MCF 10A (cell line): ENCODE measurements at regions not wholly inside any gene's neighbourhood (a gene's known extent, or its start where the extent isn't known, plus 50 kb on each side); places are given as distances from the start of the nearest gene placed in this dataset.

ENCODE experiments used
- BruUV-seq: library from RNA; stranded (reverse); fragments of 400-500 nt; replicated peaks from 2 replicates; lab custom pipeline; 2021; lab: Mats Ljungman, UMichigan
- CTCF ChIA-PET: fragments of 300-600 bp; sonication (Branson Sonifier 250); formaldehyde crosslinking; extraction: SDS; loops from one replicate; lab custom pipeline; 2021; ENCODE audit warnings: antibody characterized with exemption, inconsistent platforms; lab: Yijun Ruan, JAX
- POLR2A ChIA-PET: fragments of 300-600, 350-650 bp; sonication (Branson Sonifier 250); formaldehyde crosslinking; extraction: SDS; loops from one replicate; lab custom pipeline; 2020; ENCODE audit warnings: antibody characterized with exemption, inconsistent platforms; lab: Yijun Ruan, JAX
- DNase-seq: peaks from one replicate; pipeline ENCODE4 v3.0.0-alpha.2; 2018; ENCODE audit not compliant: unreplicated experiment
- H3K27ac Mint-ChIP-seq: one replicate; pipeline ENCODE4 v1.8.0; 2022; ENCODE audit warnings: mild to moderate bottlenecking, low read depth, mixed read lengths; ENCODE audit not compliant: unreplicated experiment
- H3K27me3 Mint-ChIP-seq: one replicate; pipeline ENCODE4 v1.8.0; 2022; ENCODE audit warnings: mixed read lengths; ENCODE audit not compliant: insufficient read depth, unreplicated experiment
- H3K36me3 Mint-ChIP-seq: one replicate; pipeline ENCODE4 v1.8.0; 2022; ENCODE audit warnings: mild to moderate bottlenecking, moderate library complexity, mixed read lengths; ENCODE audit not compliant: insufficient read depth, unreplicated experiment
- H3K4me1 Mint-ChIP-seq: one replicate; pipeline ENCODE4 v1.8.0; 2022; ENCODE audit warnings: mixed read lengths; ENCODE audit not compliant: insufficient read depth, unreplicated experiment
- H3K4me3 Mint-ChIP-seq: one replicate; pipeline ENCODE4 v1.8.0; 2022; ENCODE audit warnings: mild to moderate bottlenecking, moderate library complexity, mixed read lengths; ENCODE audit not compliant: unreplicated experiment
- H3K9me3 Mint-ChIP-seq: one replicate; pipeline ENCODE4 v1.8.0; 2022; ENCODE audit warnings: mixed read lengths; ENCODE audit not compliant: unreplicated experiment
- intact Hi-C: fragments of 100-400 bp; cut with micrococcal nuclease; formaldehyde crosslinking; loops from 2 replicates; pipeline ENCODE4 v1.14.1; 2022
- TF ChIP-seq, protein P1 (sequence below): fragments of 200-600 bp; IDR thresholded peaks from one replicate; pipeline ENCODE4 v1.8.0; 2022; ENCODE audit warnings: antibody characterized with exemption, mild to moderate bottlenecking; ENCODE audit not compliant: unreplicated experiment

DNA sequence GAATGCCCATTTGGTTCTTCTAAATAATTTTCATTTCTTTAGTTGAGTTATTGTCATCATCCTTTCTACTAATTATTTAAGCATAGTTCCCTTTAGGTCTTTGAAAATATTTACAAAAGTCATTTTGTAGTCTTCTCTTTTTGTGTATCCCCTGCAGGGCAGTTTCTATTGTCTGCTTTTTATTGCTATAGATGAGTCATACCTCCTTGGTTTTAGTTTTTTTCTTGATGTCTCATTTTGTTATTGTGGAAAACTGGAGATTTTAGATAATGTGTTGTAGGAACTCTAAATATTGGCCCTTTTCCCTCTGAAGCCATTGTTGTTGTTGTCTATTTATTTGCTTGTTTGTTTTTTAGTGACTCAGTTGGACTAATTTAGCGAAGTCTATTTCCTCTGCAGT, 387.9 kb downstream of the NUF2 start:
- H3K9me3 Mint-ChIP-seq = peaks cover 9% of the 10 kb centered on the region
- H3K27ac Mint-ChIP-seq = no peak overlapping the region
- no TSS peak for BruUV-seq
- ChIA-PET POLR2A (no interaction called here), CTCF (interaction anchor here (0.7 kb wide), 1 partner anchor 430 kb away, joined by 3 read pairs; no protein-coding TSS in a partner anchor)
- H3K4me1 Mint-ChIP-seq = no peaks in the 10 kb centered on the region
- H3K4me3 Mint-ChIP-seq = no peak overlapping the region
- intact Hi-C loops = loop anchor here (10.0 kb wide), 1 partner anchor 295 kb away; no protein-coding TSS in a partner anchor
- DNase-seq = peak; percentile 36
- no peaks in the 10 kb centered on the region for H3K27me3 Mint-ChIP-seq
- no peaks in the 10 kb centered on the region for H3K36me3 Mint-ChIP-seq
- TF ChIP-seq, protein P1, sequence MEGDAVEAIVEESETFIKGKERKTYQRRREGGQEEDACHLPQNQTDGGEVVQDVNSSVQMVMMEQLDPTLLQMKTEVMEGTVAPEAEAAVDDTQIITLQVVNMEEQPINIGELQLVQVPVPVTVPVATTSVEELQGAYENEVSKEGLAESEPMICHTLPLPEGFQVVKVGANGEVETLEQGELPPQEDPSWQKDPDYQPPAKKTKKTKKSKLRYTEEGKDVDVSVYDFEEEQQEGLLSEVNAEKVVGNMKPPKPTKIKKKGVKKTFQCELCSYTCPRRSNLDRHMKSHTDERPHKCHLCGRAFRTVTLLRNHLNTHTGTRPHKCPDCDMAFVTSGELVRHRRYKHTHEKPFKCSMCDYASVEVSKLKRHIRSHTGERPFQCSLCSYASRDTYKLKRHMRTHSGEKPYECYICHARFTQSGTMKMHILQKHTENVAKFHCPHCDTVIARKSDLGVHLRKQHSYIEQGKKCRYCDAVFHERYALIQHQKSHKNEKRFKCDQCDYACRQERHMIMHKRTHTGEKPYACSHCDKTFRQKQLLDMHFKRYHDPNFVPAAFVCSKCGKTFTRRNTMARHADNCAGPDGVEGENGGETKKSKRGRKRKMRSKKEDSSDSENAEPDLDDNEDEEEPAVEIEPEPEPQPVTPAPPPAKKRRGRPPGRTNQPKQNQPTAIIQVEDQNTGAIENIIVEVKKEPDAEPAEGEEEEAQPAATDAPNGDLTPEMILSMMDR = no peak

DNA sequence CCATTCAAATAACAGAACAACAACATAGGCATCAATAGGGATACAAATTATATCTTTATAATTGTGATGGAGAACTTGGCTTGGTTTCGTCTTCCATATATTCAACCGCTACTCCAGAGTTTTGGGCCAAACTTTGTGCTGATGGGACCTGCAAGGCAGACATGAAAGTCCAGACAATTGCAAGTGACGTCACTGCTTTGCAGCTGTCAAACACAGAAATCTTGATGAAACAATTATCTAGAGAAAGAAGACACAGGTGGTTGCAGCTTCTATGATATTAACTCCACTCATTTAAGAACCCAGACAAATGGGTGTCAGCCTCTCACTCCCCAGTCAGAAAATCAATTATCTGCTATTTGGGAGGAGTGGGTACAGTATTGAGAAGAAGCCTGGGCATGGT, 390.6 kb downstream of the NUF2 start:
- CTCF ChIA-PET = interaction anchor here (0.9 kb wide), 1 partner anchor 89 kb away, joined by 3 read pairs; no protein-coding TSS in a partner anchor

DNA sequence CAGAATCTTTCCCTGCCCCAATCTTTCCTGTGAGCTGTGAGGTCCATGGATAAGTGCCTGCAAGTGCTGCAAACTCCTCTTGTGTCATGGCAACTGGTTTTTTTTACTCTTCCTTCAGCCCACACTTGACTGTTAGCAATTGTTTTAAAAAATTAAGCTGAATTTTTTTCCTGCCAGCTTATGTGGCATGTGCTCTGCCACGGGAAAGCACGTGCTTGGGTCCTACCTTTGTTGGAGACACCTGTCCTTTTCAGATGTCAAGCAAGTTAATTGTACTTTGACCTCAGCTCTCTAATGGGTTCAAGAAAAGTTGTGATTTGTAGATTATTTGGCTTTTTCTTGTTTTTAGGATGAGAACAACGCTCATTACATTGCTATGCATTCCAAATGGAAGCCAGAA, 398.5 kb downstream of the NUF2 start:
- no TSS peak for BruUV-seq
- Mint-ChIP-seq H3K4me3 (no peak overlapping the region), H3K4me1 (no peaks in the 10 kb centered on the region), H3K27me3 (no peaks in the 10 kb centered on the region), H3K27ac (no peak overlapping the region), H3K9me3 (peaks cover 22% of the 10 kb centered on the region), H3K36me3 (no peaks in the 10 kb centered on the region)
- DNase-seq = no peak
- intact Hi-C loops = no loop called here
- ChIA-PET POLR2A (no interaction called here), CTCF (interaction anchor here (0.5 to 0.9 kb wide), 3 partner anchors 26 to 136 kb away, joined by 3 to 5 read pairs (median 4); no protein-coding TSS in a partner anchor)
- TF ChIP-seq, protein P1 = no peak

More for the DNA sequence above, 390.6 kb downstream of the NUF2 start:
- DNase-seq = no peak
- intact Hi-C loops = no loop called here
- H3K4me3 Mint-ChIP-seq = no peak overlapping the region
- BruUV-seq = no TSS peak
- POLR2A ChIA-PET = no interaction called here
- no peaks in the 10 kb centered on the region for H3K4me1 Mint-ChIP-seq
- no peaks in the 10 kb centered on the region for H3K36me3 Mint-ChIP-seq
- TF ChIP-seq, protein P1 = no peak
- no peaks in the 10 kb centered on the region for H3K27me3 Mint-ChIP-seq
- H3K9me3 Mint-ChIP-seq = peaks cover 9% of the 10 kb centered on the region
- H3K27ac Mint-ChIP-seq = no peak overlapping the region

DNA sequence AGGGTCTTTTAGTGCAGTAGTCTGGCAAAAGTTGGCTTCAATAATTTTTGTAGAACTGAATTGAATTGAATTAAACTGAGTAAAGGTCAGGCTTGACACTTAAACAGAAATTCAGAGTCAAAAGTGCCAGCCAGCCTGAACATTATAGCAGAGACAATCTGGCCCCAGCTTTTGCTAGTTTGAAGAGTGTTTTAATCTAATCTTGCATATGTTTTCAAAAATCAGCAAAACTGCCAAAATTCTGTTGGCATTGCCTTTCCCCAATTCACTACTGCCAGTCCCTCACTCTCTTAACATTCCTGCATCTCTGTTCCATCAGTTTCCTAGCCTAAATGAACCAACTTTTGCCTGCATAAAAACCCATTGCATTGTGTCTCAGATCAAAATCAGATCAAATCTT, 403.8 kb downstream of the NUF2 start:
- no peaks in the 10 kb centered on the region for H3K27me3 Mint-ChIP-seq
- no peaks in the 10 kb centered on the region for H3K36me3 Mint-ChIP-seq
- TF ChIP-seq, protein P1 = no peak
- intact Hi-C loops = no loop called here
- no peaks in the 10 kb centered on the region for H3K4me1 Mint-ChIP-seq
- CTCF ChIA-PET = interaction anchor here (1.9 kb wide), 1 partner anchor 8 kb away, joined by 7 read pairs; no protein-coding TSS in a partner anchor
- BruUV-seq = no TSS peak
- H3K27ac Mint-ChIP-seq = no peak overlapping the region
- H3K4me3 Mint-ChIP-seq = no peak overlapping the region
- DNase-seq = no peak
- H3K9me3 Mint-ChIP-seq = peaks cover 18% of the 10 kb centered on the region
- POLR2A ChIA-PET = no interaction called here
